ENCODE measurements at regions not wholly inside any gene's neighbourhood (a gene's known extent, or its start where the extent isn't known, plus 50 kb on each side); places are given as distances from the start of the nearest gene placed in this dataset.

GRCh38 chr6:14618759-14619418 is 501.3 kb downstream of the CD83 start:
- TF ChIP-seq PATZ1 (CRISPR knock-in tag; IDR thresholded peaks at IDR 0.05; ENCODE audit: borderline replicate concordance) (no peak), ZFP3 (CRISPR knock-in tag; IDR thresholded peaks at IDR 0.05) (no peak), ZNF70 (CRISPR knock-in tag; IDR thresholded peaks at IDR 0.05) (no peak), RARB (CRISPR knock-in tag; IDR thresholded peaks at IDR 0.05) (no peak), ARNTL (CRISPR knock-in tag; IDR thresholded peaks at IDR 0.05; ENCODE audit: borderline replicate concordance, low read depth) (no peak), CREB5 (CRISPR knock-in tag; IDR thresholded peaks at IDR 0.05; ENCODE audit: low read depth) (no peak), ZNF8 (CRISPR knock-in tag; IDR thresholded peaks at IDR 0.05) (no peak), SNAI2 (CRISPR knock-in tag; IDR thresholded peaks at IDR 0.05) (no peak)
